LoVo (cell line): ENCODE measurements at regions not wholly inside any gene's neighbourhood (a gene's known extent, or its start where the extent isn't known, plus 50 kb on each side); places are given as distances from the start of the nearest gene placed in this dataset.

ENCODE experiments used
- DNase-seq: peaks from one replicate; pipeline ENCODE4 v3.0.0-alpha.2; 2016; ENCODE audit warnings: low spot score

- no peak for DNase-seq
Measured at GRCh38 chr7:25512061-25512687, 283.9 kb upstream of the NPVF start.

GRCh38 chr7:25515633-25516275 is 287.5 kb upstream of the NPVF start:
- no peak for DNase-seq

GRCh38 chr7:25517906-25518305 is 289.6 kb upstream of the NPVF start:
- no peak for DNase-seq

- no peak for DNase-seq
Measured at GRCh38 chr7:25520017-25520416, 291.7 kb upstream of the NPVF start.

GRCh38 chr7:25520516-25520915 is 292.2 kb upstream of the NPVF start:
- no peak for DNase-seq

GRCh38 chr7:25521236-25521635 is 292.9 kb upstream of the NPVF start:
- DNase-seq = no peak

- DNase-seq = no peak
Measured at GRCh38 chr7:25522727-25523126, 294.4 kb upstream of the NPVF start.

GRCh38 chr7:25527665-25528170 is 299.4 kb upstream of the NPVF start:
- DNase-seq = no peak

- DNase-seq = no peak
Measured at GRCh38 chr7:25529320-25529719, 301.0 kb upstream of the NPVF start.

- DNase-seq = no peak
Measured at GRCh38 chr7:25536851-25537250, 308.6 kb upstream of the NPVF start.

- DNase-seq = no peak
Measured at GRCh38 chr7:25537662-25538375, 309.5 kb upstream of the NPVF start.

GRCh38 chr7:25541094-25541821 is 313.0 kb upstream of the NPVF start:
- no peak for DNase-seq

- no peak for DNase-seq
Measured at GRCh38 chr7:25541877-25542276, 313.6 kb upstream of the NPVF start.

- no peak for DNase-seq
Measured at GRCh38 chr7:25543210-25543609, 314.9 kb upstream of the NPVF start.

GRCh38 chr7:25543798-25544197 is 315.5 kb upstream of the NPVF start:
- DNase-seq = no peak

GRCh38 chr7:25544254-25544653 is 316.0 kb upstream of the NPVF start:
- no peak for DNase-seq

- DNase-seq = no peak
Measured at GRCh38 chr7:25545124-25546008, 317.1 kb upstream of the NPVF start.

GRCh38 chr7:25546306-25546705 is 318.0 kb upstream of the NPVF start:
- DNase-seq = no peak

- DNase-seq = no peak
Measured at GRCh38 chr7:25549271-25549921, 321.1 kb upstream of the NPVF start.

- no peak for DNase-seq
Measured at GRCh38 chr7:25550149-25550548, 321.9 kb upstream of the NPVF start.

GRCh38 chr7:25552998-25553397 is 324.7 kb upstream of the NPVF start:
- no peak for DNase-seq
